Astrocyte (in vitro differentiated cells and primary cell): ENCODE measurements at regions not wholly inside any gene's neighbourhood (a gene's known extent, or its start where the extent isn't known, plus 50 kb on each side); places are given as distances from the start of the nearest gene placed in this dataset.

Experiments
- DNase-seq: peaks from one replicate; pipeline ENCODE4 v3.0.0-alpha.2; 2010; ENCODE audit warnings: low read depth
- FAIRE-seq: peaks from 2 replicates; lab custom pipeline; 2011; peaks lifted over from hg19 to GRCh38; lab: Jason Lieb, UNC
- H2AFZ ChIP-seq: 2 replicates; pipeline ENCODE4 v1.6.0; 2012; ENCODE audit warnings: low read depth, low read length, inconsistent platforms
- H3K27ac ChIP-seq: 2 replicates; pipeline ENCODE4 v1.5.1; 2011; ENCODE audit warnings: low read depth, low read length, inconsistent platforms
- H3K27me3 ChIP-seq: 2 replicates; pipeline ENCODE4 v1.6.0; 2011; ENCODE audit warnings: low read length, inconsistent platforms; ENCODE audit not compliant: insufficient read depth
- H3K36me3 ChIP-seq: 2 replicates; pipeline ENCODE4 v1.5.1; 2011; ENCODE audit warnings: low read length, inconsistent platforms; ENCODE audit not compliant: insufficient read depth
- H3K4me1 ChIP-seq: 2 replicates; pipeline ENCODE4 v1.5.1; 2011; ENCODE audit warnings: low read length, inconsistent platforms; ENCODE audit not compliant: insufficient read depth
- H3K4me2 ChIP-seq: 2 replicates; pipeline ENCODE4 v1.6.0; 2012; ENCODE audit warnings: low read length, inconsistent platforms
- H3K4me3 ChIP-seq: 2 replicates; pipeline ENCODE4 v1.5.1; 2011; ENCODE audit warnings: low read depth, mild to moderate bottlenecking, low read length, inconsistent platforms; ENCODE audit not compliant: insufficient read depth
- H3K79me2 ChIP-seq: 2 replicates; pipeline ENCODE4 v1.6.0; 2012; ENCODE audit warnings: mild to moderate bottlenecking, low read length, inconsistent platforms; ENCODE audit not compliant: insufficient read depth
- H3K9ac ChIP-seq: 2 replicates; pipeline ENCODE4 v1.6.0; 2012; ENCODE audit warnings: mild to moderate bottlenecking, low read length, inconsistent platforms
- H3K9me3 ChIP-seq: 2 replicates; pipeline ENCODE4 v1.5.1; 2012; ENCODE audit warnings: low read depth, mild to moderate bottlenecking, low read length, inconsistent platforms; ENCODE audit not compliant: insufficient read depth
- H4K20me1 ChIP-seq: 2 replicates; pipeline ENCODE4 v1.6.0; 2012; ENCODE audit warnings: low read length, inconsistent platforms; ENCODE audit not compliant: insufficient read depth
- H3K27ac Mint-ChIP-seq: one replicate; pipeline ENCODE4 v1.8.0; 2021; ENCODE audit warnings: mild to moderate bottlenecking, mixed read lengths; ENCODE audit not compliant: unreplicated experiment
- H3K27me3 Mint-ChIP-seq: one replicate; pipeline ENCODE4 v1.8.0; 2021; ENCODE audit warnings: low read depth, mixed read lengths; ENCODE audit not compliant: unreplicated experiment
- H3K36me3 Mint-ChIP-seq: one replicate; pipeline ENCODE4 v1.8.0; 2021; ENCODE audit warnings: low read depth, mixed read lengths; ENCODE audit not compliant: unreplicated experiment
- H3K4me1 Mint-ChIP-seq: one replicate; pipeline ENCODE4 v1.8.0; 2021; ENCODE audit warnings: low read depth, mixed read lengths; ENCODE audit not compliant: unreplicated experiment
- H3K4me3 Mint-ChIP-seq: one replicate; pipeline ENCODE4 v1.8.0; 2021; ENCODE audit warnings: mild to moderate bottlenecking, moderate library complexity, mixed read lengths; ENCODE audit not compliant: unreplicated experiment
- H3K9me3 Mint-ChIP-seq: one replicate; pipeline ENCODE4 v1.8.0; 2021; ENCODE audit warnings: mild to moderate bottlenecking, mixed read lengths; ENCODE audit not compliant: unreplicated experiment
- CTCF ChIP-seq: IDR thresholded peaks from 2 replicates; pipeline ENCODE4 v1.5.1; 2011; ENCODE audit warnings: low read depth, mild to moderate bottlenecking, inconsistent platforms, low read length, moderate library complexity; ENCODE audit not compliant: insufficient read depth
- EZH2 ChIP-seq: IDR thresholded peaks from 2 replicates; pipeline ENCODE4 v1.6.1; 2012; ENCODE audit warnings: mild to moderate bottlenecking, low read length, inconsistent platforms; ENCODE audit not compliant: insufficient read depth

GRCh38 chr2:167438206-167438605 lies 549.9 kb downstream of the XIRP2 start:
- no peak overlapping the region for H3K4me3 ChIP-seq
- H2AFZ ChIP-seq: peak overlapping the region; percentile 43
- H3K4me1 Mint-ChIP-seq: peaks cover 23% of the 10 kb centered on the region
- no peaks in the 10 kb centered on the region for H3K36me3 ChIP-seq
- H3K36me3 Mint-ChIP-seq: no peaks in the 10 kb centered on the region
- H4K20me1 ChIP-seq: no peaks in the 10 kb centered on the region
- H3K4me2 ChIP-seq: peak overlapping the region; percentile 32
- H3K4me1 ChIP-seq: peaks cover 8% of the 10 kb centered on the region
- FAIRE-seq (no peak), DNase-seq (peak; percentile 73)
- H3K27ac Mint-ChIP-seq: peak overlapping the region; percentile 87
- H3K27me3 Mint-ChIP-seq: no peaks in the 10 kb centered on the region
- peaks cover under 1% of the 10 kb centered on the region for H3K9me3 Mint-ChIP-seq
- no peak overlapping the region for H3K9ac ChIP-seq
- no peaks in the 10 kb centered on the region for H3K9me3 ChIP-seq
- H3K27ac ChIP-seq: peak overlapping the region; percentile 16
- H3K27me3 ChIP-seq: no peaks in the 10 kb centered on the region
- H3K79me2 ChIP-seq: no peaks in the 10 kb centered on the region
- no peak overlapping the region for H3K4me3 Mint-ChIP-seq
- TF ChIP-seq CTCF (no peak), EZH2 (no peak)

DNA sequence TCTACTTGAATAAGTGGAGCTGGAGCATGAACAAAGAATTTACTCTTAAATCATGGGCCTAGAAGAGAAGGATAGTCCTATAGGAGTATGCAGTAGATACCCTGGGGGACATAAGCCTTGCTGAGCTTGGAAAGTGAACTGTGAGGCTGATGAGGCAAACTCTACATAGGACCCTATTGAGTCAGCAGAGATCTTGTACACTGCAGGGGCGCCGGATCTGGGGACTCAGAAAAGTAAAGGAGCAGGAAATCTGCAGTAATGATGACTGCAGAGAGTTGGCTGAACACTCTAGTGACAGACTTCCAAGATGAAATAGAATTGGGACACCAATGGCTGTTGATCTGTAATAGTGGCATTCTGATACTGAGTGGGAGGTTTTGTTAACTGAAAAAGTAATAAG lies 543.7 kb downstream of the XIRP2 start:
- no peak for FAIRE-seq
- no peak overlapping the region for H3K27ac ChIP-seq
- no peaks in the 10 kb centered on the region for H3K79me2 ChIP-seq
- H3K4me3 Mint-ChIP-seq: no peak overlapping the region
- H3K4me1 Mint-ChIP-seq: peaks cover 3% of the 10 kb centered on the region
- TF ChIP-seq EZH2: no peak
- no peak for TF ChIP-seq CTCF
- H3K36me3 ChIP-seq: no peaks in the 10 kb centered on the region
- no peaks in the 10 kb centered on the region for H3K36me3 Mint-ChIP-seq
- H3K4me3 ChIP-seq: no peak overlapping the region
- no peaks in the 10 kb centered on the region for H3K9me3 ChIP-seq
- H3K9ac ChIP-seq: no peak overlapping the region
- no peak for DNase-seq
- no peaks in the 10 kb centered on the region for H4K20me1 ChIP-seq
- H3K27me3 Mint-ChIP-seq: no peaks in the 10 kb centered on the region
- no peaks in the 10 kb centered on the region for H3K27me3 ChIP-seq
- no peak overlapping the region for H3K27ac Mint-ChIP-seq
- H3K9me3 Mint-ChIP-seq: no peaks in the 10 kb centered on the region
- no peak overlapping the region for H3K4me2 ChIP-seq
- H2AFZ ChIP-seq: no peak overlapping the region
- no peaks in the 10 kb centered on the region for H3K4me1 ChIP-seq

DNA sequence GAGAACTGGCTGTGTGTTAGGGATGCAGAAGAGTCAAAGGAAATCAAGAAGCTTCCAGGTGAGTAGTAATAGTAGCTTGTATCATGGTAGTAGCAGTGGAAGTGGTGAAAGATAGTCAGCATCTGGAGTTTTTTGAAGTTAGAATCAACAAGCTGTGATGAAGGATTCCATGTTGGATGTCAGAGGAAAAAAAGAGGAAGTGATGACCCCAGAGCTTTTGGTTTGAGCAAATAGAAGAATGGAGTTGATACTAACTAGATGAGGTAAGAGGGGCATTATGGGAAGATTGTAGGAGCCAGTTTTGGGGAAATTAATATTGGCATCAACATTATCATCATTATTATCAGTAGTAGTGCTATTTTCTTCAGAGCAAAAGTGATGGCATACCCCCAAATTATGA lies 542.2 kb downstream of the XIRP2 start:
- FAIRE-seq (no peak), DNase-seq (no peak)
- Mint-ChIP-seq H3K9me3 (no peaks in the 10 kb centered on the region), H3K27me3 (no peaks in the 10 kb centered on the region), H3K4me1 (no peaks in the 10 kb centered on the region), H3K4me3 (no peak overlapping the region), H3K36me3 (no peaks in the 10 kb centered on the region), H3K27ac (no peak overlapping the region)
- Histone ChIP-seq H3K36me3 (no peaks in the 10 kb centered on the region), H4K20me1 (no peaks in the 10 kb centered on the region), H3K4me3 (no peak overlapping the region), H3K27me3 (no peaks in the 10 kb centered on the region), H3K4me2 (no peak overlapping the region), H3K9ac (no peak overlapping the region), H3K4me1 (no peaks in the 10 kb centered on the region), H3K27ac (no peak overlapping the region), H3K79me2 (no peaks in the 10 kb centered on the region), H2AFZ (no peak overlapping the region), H3K9me3 (no peaks in the 10 kb centered on the region)
- TF ChIP-seq EZH2 (no peak), CTCF (no peak)
